ENCODE measurements at regions not wholly inside any gene's neighbourhood (a gene's known extent, or its start where the extent isn't known, plus 50 kb on each side); places are given as distances from the start of the nearest gene placed in this dataset.
"Not testable (repeated sequence)": the region's sequence is repeated elsewhere in the genome, so short reads cannot be mapped to it uniquely, and the experiment has no call there.

DNA sequence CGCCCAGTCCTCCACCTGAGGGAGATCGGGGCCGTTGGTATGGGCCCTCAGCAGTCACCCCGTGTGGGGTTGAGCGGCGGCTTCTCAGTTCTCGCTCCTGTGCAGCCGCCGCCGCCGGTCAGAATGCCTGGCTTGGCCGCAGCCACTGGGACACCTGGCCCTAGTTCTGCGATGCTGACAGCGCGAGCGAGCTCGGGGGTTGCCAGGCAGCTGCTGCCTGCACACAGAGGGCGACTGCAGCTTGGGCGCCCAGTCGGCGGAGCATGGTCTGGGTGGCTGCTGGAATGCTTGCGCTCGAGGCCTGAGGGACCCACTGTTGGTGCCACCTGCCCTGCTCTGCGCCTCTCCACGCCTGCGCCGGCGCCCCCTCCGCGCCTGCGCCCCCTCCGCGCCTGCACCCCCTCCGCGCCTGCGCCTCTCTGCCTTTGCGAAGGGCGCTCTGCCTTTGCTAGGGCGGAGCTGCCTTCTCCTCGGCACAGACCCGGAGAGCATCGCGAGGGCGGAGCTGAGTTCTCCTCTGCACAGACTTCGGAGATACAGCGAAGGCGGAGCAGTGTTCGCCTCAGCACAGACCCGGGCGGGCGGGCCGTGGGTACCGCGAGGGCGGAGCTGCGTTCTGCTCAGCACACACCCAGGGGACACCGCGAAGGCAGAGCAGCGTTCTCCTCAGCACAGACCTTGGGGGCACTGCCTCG lies 1648.3 kb downstream of the SPATA31A7 start:
- TF ChIP-seq, protein P1, sequence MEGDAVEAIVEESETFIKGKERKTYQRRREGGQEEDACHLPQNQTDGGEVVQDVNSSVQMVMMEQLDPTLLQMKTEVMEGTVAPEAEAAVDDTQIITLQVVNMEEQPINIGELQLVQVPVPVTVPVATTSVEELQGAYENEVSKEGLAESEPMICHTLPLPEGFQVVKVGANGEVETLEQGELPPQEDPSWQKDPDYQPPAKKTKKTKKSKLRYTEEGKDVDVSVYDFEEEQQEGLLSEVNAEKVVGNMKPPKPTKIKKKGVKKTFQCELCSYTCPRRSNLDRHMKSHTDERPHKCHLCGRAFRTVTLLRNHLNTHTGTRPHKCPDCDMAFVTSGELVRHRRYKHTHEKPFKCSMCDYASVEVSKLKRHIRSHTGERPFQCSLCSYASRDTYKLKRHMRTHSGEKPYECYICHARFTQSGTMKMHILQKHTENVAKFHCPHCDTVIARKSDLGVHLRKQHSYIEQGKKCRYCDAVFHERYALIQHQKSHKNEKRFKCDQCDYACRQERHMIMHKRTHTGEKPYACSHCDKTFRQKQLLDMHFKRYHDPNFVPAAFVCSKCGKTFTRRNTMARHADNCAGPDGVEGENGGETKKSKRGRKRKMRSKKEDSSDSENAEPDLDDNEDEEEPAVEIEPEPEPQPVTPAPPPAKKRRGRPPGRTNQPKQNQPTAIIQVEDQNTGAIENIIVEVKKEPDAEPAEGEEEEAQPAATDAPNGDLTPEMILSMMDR (conservative IDR thresholded peaks at IDR 0.05; ENCODE audit: low read depth, low read length) = not testable (repeated sequence)
- TF ChIP-seq EZH2 (IDR thresholded peaks at IDR 0.05; ENCODE audit: borderline replicate concordance, low read depth, low read length, poor library complexity, severe bottlenecking) = not testable (repeated sequence)

Measured in A673 (cell line).